GM12873 (cell line): ENCODE measurements at regions not wholly inside any gene's neighbourhood (a gene's known extent, or its start where the extent isn't known, plus 50 kb on each side); places are given as distances from the start of the nearest gene placed in this dataset.

Source experiments
- CTCF ChIP-seq: IDR thresholded peaks from 2 replicates; pipeline ENCODE4 v1.5.1; 2012; ENCODE audit warnings: low read depth, mild to moderate bottlenecking, moderate library complexity, low read length, control low read depth; ENCODE audit not compliant: insufficient read depth; ENCODE audit errors: missing control alignments

- no peak for TF ChIP-seq CTCF
Observed at GRCh38 chr3:22798461-22798860, 404.7 kb upstream of the UBE2E2 start.

- no peak for TF ChIP-seq CTCF
Observed at GRCh38 chr3:22819209-22819608, 383.9 kb upstream of the UBE2E2 start.

DNA sequence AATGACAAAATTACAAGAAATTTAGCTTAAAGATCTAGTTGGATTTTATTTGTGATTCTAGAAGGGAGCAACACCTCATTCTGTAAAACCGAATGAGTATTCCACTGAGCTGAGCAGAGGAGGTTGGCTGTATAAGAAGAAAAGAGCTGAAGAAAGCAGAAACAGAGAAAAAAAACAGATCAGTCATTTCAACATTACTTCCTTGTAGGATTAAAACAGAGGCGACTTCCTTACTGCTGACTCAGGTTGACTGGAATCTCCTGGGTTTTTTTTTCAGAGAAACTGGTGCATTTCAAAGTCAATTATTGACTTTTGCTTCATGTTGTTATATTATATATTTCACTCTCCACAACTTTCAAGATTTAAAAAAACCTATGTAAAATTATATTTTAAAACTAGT is 368.1 kb upstream of the UBE2E2 start:
- no peak for TF ChIP-seq CTCF

- TF ChIP-seq CTCF: no peak
Observed at GRCh38 chr3:22836131-22836530, 367.0 kb upstream of the UBE2E2 start.

- TF ChIP-seq CTCF: no peak
Observed at GRCh38 chr3:22843854-22844253, 359.3 kb upstream of the UBE2E2 start.

DNA sequence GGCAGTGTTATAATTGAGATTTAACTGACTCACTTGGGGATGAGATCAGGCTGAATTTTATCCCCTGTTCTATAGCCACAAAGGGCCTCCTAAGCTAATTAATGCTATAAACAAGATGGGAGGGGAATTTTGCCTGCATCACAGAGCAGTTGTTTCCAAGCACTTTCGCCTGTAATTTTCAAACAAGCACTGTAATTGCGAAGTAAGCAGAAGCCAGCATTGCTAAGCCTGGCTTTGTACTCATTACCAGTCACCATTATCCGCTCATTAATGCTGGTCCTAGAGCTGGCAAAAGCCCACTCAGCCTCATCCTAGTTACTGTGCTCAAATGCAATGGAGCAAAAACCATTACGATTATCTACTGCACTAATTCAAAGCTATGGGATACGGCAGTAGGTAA is 356.6 kb upstream of the UBE2E2 start:
- no peak for TF ChIP-seq CTCF

DNA sequence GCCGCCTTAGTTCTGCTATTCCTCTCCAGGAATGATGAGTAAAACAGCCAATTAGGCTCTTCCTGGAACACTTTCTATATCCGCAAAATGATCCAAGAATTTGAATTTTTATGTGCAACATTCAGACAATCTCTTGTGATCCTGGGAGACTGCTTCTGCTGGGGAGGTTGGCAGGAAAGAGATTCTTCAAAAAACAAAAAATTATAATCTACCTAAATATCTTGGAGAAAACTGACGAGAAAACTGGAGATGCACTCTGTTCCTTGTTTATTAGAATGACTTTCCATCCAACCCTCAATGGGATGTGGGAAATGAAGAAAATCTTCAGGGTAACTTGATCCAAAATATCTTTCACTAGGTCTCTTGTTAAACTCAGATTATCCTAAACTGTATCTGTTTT is 346.3 kb upstream of the UBE2E2 start:
- TF ChIP-seq CTCF: no peak

DNA sequence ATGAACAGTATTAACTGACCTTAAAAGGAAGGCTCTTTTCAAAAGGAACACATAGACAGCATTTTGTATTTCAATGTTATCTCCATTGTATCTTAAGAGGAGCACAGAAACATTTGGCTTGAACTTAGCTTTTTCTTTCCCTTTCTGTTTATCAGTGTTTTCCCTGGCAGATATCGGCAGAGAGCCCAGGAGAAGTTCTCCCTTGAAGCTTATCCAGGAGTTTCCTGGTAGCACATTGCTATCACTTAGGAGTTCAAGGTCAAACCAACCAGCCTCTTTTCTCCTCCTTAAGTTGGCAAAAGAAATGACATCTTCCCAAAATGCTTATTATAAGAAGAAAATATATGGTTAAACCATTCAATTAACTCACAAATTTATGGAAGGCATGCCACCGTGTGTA is 344.6 kb upstream of the UBE2E2 start:
- TF ChIP-seq CTCF: no peak
